22Rv1 (cell line): ENCODE measurements at regions not wholly inside any gene's neighbourhood (a gene's known extent, or its start where the extent isn't known, plus 50 kb on each side); places are given as distances from the start of the nearest gene placed in this dataset.

Experiments used
- H3K27ac ChIP-seq: fragments of 450-650 bp; 2 replicates; pipeline ENCODE4 v1.5.1; 2017
- ZFX ChIP-seq: fragments of 450-650 bp; IDR thresholded peaks from 2 replicates; pipeline ENCODE4 v1.6.1; 2017; ENCODE audit warnings: antibody characterized with exemption, borderline replicate concordance
- TF ChIP-seq, protein P1 (sequence below): fragments of 450-650 bp; IDR thresholded peaks from 2 replicates; pipeline ENCODE4 v1.5.1; 2017; ENCODE audit warnings: mild to moderate bottlenecking

- TF ChIP-seq, protein P1, sequence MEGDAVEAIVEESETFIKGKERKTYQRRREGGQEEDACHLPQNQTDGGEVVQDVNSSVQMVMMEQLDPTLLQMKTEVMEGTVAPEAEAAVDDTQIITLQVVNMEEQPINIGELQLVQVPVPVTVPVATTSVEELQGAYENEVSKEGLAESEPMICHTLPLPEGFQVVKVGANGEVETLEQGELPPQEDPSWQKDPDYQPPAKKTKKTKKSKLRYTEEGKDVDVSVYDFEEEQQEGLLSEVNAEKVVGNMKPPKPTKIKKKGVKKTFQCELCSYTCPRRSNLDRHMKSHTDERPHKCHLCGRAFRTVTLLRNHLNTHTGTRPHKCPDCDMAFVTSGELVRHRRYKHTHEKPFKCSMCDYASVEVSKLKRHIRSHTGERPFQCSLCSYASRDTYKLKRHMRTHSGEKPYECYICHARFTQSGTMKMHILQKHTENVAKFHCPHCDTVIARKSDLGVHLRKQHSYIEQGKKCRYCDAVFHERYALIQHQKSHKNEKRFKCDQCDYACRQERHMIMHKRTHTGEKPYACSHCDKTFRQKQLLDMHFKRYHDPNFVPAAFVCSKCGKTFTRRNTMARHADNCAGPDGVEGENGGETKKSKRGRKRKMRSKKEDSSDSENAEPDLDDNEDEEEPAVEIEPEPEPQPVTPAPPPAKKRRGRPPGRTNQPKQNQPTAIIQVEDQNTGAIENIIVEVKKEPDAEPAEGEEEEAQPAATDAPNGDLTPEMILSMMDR, result no peak
- no peak for TF ChIP-seq ZFX
- no peak overlapping the region for H3K27ac ChIP-seq
Observed at GRCh38 chr13:105737688-105738087, 797.8 kb downstream of the EFNB2 start.

DNA sequence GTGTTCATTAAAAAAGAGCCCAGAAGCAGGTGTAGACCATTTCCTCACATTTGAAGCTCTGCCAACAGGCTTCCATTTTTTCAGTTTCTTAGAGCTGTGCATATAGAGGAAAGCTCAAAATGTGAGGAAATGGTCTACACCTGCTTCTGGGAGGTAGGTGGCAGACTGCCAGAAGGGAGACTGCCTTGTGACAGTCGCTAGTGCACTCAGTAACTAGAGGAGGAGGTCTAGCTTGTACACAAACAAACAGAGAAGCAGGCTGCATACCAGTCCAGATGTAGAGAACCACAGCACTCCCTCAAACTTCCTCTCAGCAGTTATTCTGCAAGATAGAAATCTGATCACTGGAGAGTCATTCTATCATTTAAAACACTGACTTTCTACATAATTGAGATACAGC lies 800.2 kb downstream of the EFNB2 start:
- TF ChIP-seq, protein P1, result no peak
- no peak for TF ChIP-seq ZFX
- H3K27ac ChIP-seq, result no peak overlapping the region

GRCh38 chr13:105732806-105733529 lies 802.5 kb downstream of the EFNB2 start:
- TF ChIP-seq, protein P1, result no peak
- no peak for TF ChIP-seq ZFX
- H3K27ac ChIP-seq, result no peak overlapping the region

DNA sequence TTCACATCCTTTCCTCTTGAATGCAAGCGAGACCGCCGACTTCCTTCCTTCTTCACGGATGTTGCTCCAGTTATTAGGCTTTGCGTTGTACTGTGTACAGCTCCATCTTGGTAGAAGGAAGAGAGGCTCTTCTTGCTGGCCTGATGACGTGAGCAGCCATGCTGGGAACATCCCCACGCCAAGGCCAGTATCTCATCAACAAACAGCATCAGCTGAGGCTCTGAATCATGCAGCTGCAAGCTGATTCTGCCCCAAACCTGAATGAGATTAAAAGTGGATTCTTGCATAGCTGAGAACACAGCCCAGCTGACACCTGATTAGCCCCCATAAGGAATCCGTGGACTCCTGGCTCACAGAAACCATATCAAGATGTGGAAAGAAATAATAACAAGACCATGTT lies 809.6 kb downstream of the EFNB2 start:
- TF ChIP-seq, protein P1, result no peak
- no peak for TF ChIP-seq ZFX
- H3K27ac ChIP-seq, result no peak overlapping the region

GRCh38 chr13:105721016-105721415 lies 814.4 kb downstream of the EFNB2 start:
- H3K27ac ChIP-seq, result no peak overlapping the region
- TF ChIP-seq ZFX, result no peak
- TF ChIP-seq, protein P1, result no peak

- TF ChIP-seq ZFX, result no peak
- TF ChIP-seq, protein P1, result no peak
Observed at GRCh38 chr13:105719859-105720258, 815.6 kb downstream of the EFNB2 start.

DNA sequence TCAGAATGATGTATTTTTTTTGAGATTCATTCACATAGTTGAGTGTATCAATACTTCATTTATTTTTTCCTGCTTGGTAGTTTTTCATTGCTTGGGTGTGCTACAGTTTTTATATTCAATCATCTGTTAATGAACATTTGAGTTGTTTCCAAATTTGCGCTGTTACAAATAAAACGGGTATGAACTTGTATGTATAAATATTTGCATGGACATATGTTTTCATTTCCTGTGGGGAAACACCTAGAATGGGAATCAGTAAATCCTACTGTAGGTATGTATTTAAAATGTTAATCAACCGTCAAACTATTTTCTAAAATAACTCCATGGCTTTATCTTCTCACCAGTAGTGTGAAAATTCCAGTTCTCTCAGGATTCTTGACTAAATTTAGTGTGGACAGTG lies 826.3 kb downstream of the EFNB2 start:
- H3K27ac ChIP-seq, result no peak overlapping the region
- TF ChIP-seq, protein P1, result no peak

More at GRCh38 chr13:105719859-105720258, 815.6 kb downstream of the EFNB2 start:
- H3K27ac ChIP-seq, result no peak overlapping the region
